Stimulated activated naive B cell treated with anti-CD40 and anti-IgM and Interleukin-4, amounts not matched to agents 10 μg/mL and 1 μg/mL and 100 μg/mL, for 72 hours (primary cell): ENCODE measurements at regions not wholly inside any gene's neighbourhood (a gene's known extent, or its start where the extent isn't known, plus 50 kb on each side); places are given as distances from the start of the nearest gene placed in this dataset.
A peak's percentile ranks its signal among the peaks of the same experiment; 100 is the strongest.
"Not testable (repeated sequence)": the region's sequence is repeated elsewhere in the genome, so short reads cannot be mapped to it uniquely, and the experiment has no call there.

Experiments used
- ATAC-seq, 2 donors: fragments of 150-1000 bp; cut with Tn5 transposase; replicated peaks; 2 replicates each; pipeline ENCODE4 v1.10.0; 2021; ENCODE audit warnings: moderate library complexity in 1 of 2
- DNase-seq: peaks from one replicate; pipeline ENCODE4 v3.0.0; 2021
- H3K27ac Mint-ChIP-seq: one replicate; pipeline ENCODE4 v1.8.0; 2022; ENCODE audit warnings: mild to moderate bottlenecking, mixed read lengths
- H3K27me3 Mint-ChIP-seq, 2 donors: one replicate each; pipeline ENCODE4 v1.8.0; 2022; ENCODE audit warnings: mixed read lengths in 2 of 2
- H3K36me3 Mint-ChIP-seq, 2 donors: one replicate each; pipeline ENCODE4 v1.8.0; 2022; ENCODE audit warnings: mixed read lengths in 2 of 2, mild to moderate bottlenecking in 1 of 2
- H3K4me1 Mint-ChIP-seq, 2 donors: one replicate each; pipeline ENCODE4 v1.8.0; 2022; ENCODE audit warnings: mixed read lengths in 2 of 2, mild to moderate bottlenecking in 1 of 2
- H3K4me3 Mint-ChIP-seq, 2 donors: one replicate each; pipeline ENCODE4 v1.8.0; 2022; ENCODE audit warnings: mild to moderate bottlenecking in 2 of 2, mixed read lengths in 2 of 2, moderate library complexity in 1 of 2
- H3K9me3 Mint-ChIP-seq, 2 donors: one replicate each; pipeline ENCODE4 v1.8.0; 2022; ENCODE audit warnings: mixed read lengths in 2 of 2, mild to moderate bottlenecking in 1 of 2

GRCh38 chr4:138632856-138633579, 382.6 kb upstream of the NOCT start:
- ATAC-seq (no peak), DNase-seq (no peak)
- Mint-ChIP-seq H3K27me3 (peaks cover 0 to 14% of the 10 kb centered on the region in 2 donors), H3K36me3 (no peaks in the 10 kb centered on the region), H3K27ac (no peak overlapping the region), H3K4me1 (no peaks in the 10 kb centered on the region), H3K9me3 (peaks cover 0 to 2% of the 10 kb centered on the region in 2 donors), H3K4me3 (no peak overlapping the region)

GRCh38 chr4:138630666-138631065, 384.9 kb upstream of the NOCT start:
- H3K36me3 Mint-ChIP-seq = no peaks in the 10 kb centered on the region
- peaks cover 0 to 14% of the 10 kb centered on the region in 2 donors for H3K27me3 Mint-ChIP-seq
- H3K27ac Mint-ChIP-seq = no peak overlapping the region
- DNase-seq = no peak
- H3K4me3 Mint-ChIP-seq = no peak overlapping the region
- ATAC-seq = no peak
- H3K9me3 Mint-ChIP-seq = peaks cover 0 to 2% of the 10 kb centered on the region in 2 donors
- no peaks in the 10 kb centered on the region for H3K4me1 Mint-ChIP-seq

- Mint-ChIP-seq H3K27ac (no peak overlapping the region), H3K4me3 (no peak overlapping the region), H3K9me3 (peaks cover 0 to 2% of the 10 kb centered on the region in 2 donors), H3K36me3 (no peaks in the 10 kb centered on the region), H3K27me3 (peaks cover 0 to 5% of the 10 kb centered on the region in 2 donors), H3K4me1 (no peaks in the 10 kb centered on the region)
- DNase-seq (no peak), ATAC-seq (no peak)
Observed at GRCh38 chr4:138629669-138630068, 385.9 kb upstream of the NOCT start.

- no peak for DNase-seq
- Mint-ChIP-seq H3K27me3 (no peaks in the 10 kb centered on the region), H3K36me3 (no peaks in the 10 kb centered on the region), H3K4me1 (no peaks in the 10 kb centered on the region), H3K9me3 (no peaks in the 10 kb centered on the region), H3K4me3 (no peak overlapping the region), H3K27ac (no peak overlapping the region)
- no peak for ATAC-seq
Observed at GRCh38 chr4:138627096-138627495, 384.9 kb upstream of the SLC7A11 start.

GRCh38 chr4:138622362-138622761, 380.2 kb upstream of the SLC7A11 start:
- not testable (repeated sequence) for H3K4me1 Mint-ChIP-seq, H3K27me3 Mint-ChIP-seq, H3K36me3 Mint-ChIP-seq, ATAC-seq, DNase-seq, H3K27ac Mint-ChIP-seq, H3K4me3 Mint-ChIP-seq
- peaks cover 7 to 12% of the 10 kb centered on the region in 2 donors for H3K9me3 Mint-ChIP-seq

- Mint-ChIP-seq H3K27ac (no peak overlapping the region), H3K9me3 (peaks cover 6 to 17% of the 10 kb centered on the region in 2 donors)
Observed at GRCh38 chr4:138616775-138617174, 374.6 kb upstream of the SLC7A11 start.

GRCh38 chr4:138614398-138615142, 372.4 kb upstream of the SLC7A11 start:
- no peaks in the 10 kb centered on the region for H3K27me3 Mint-ChIP-seq
- H3K9me3 Mint-ChIP-seq = peaks cover 4 to 9% of the 10 kb centered on the region in 2 donors
- no peak for DNase-seq
- H3K4me3 Mint-ChIP-seq = no peak overlapping the region
- no peak for ATAC-seq
- no peak overlapping the region for H3K27ac Mint-ChIP-seq
- no peaks in the 10 kb centered on the region for H3K36me3 Mint-ChIP-seq
- H3K4me1 Mint-ChIP-seq = no peaks in the 10 kb centered on the region

More at GRCh38 chr4:138616775-138617174, 374.6 kb upstream of the SLC7A11 start:
- DNase-seq (no peak), ATAC-seq (no peak)
- Mint-ChIP-seq H3K27me3 (no peaks in the 10 kb centered on the region), H3K4me3 (no peak overlapping the region), H3K36me3 (no peaks in the 10 kb centered on the region), H3K4me1 (no peaks in the 10 kb centered on the region)

GRCh38 chr4:138612428-138612827, 370.3 kb upstream of the SLC7A11 start:
- peaks cover 0 to 4% of the 10 kb centered on the region in 2 donors for H3K9me3 Mint-ChIP-seq
- H3K36me3 Mint-ChIP-seq = no peaks in the 10 kb centered on the region
- no peak for ATAC-seq
- H3K27me3 Mint-ChIP-seq = no peaks in the 10 kb centered on the region
- DNase-seq = no peak
- no peak overlapping the region for H3K4me3 Mint-ChIP-seq
- no peaks in the 10 kb centered on the region for H3K4me1 Mint-ChIP-seq
- H3K27ac Mint-ChIP-seq = no peak overlapping the region

- ATAC-seq = no peak
- H3K9me3 Mint-ChIP-seq = peaks cover 0 to 4% of the 10 kb centered on the region in 2 donors
Observed at GRCh38 chr4:138611721-138612120, 369.6 kb upstream of the SLC7A11 start.

GRCh38 chr4:138611017-138611416, 368.9 kb upstream of the SLC7A11 start:
- Mint-ChIP-seq H3K27ac (no peak overlapping the region), H3K4me3 (no peak overlapping the region)
- no peak for ATAC-seq

More at GRCh38 chr4:138611721-138612120, 369.6 kb upstream of the SLC7A11 start:
- Mint-ChIP-seq H3K27me3 (no peaks in the 10 kb centered on the region), H3K4me1 (no peaks in the 10 kb centered on the region), H3K36me3 (no peaks in the 10 kb centered on the region), H3K4me3 (no peak overlapping the region), H3K27ac (no peak overlapping the region)
- no peak for DNase-seq

GRCh38 chr4:138609943-138610350, 367.8 kb upstream of the SLC7A11 start:
- Mint-ChIP-seq H3K27me3 (no peaks in the 10 kb centered on the region), H3K4me1 (no peaks in the 10 kb centered on the region), H3K4me3 (no peak overlapping the region), H3K36me3 (no peaks in the 10 kb centered on the region), H3K9me3 (peaks cover 0 to 1% of the 10 kb centered on the region in 2 donors), H3K27ac (no peak overlapping the region)
- DNase-seq (no peak), ATAC-seq (peak in 1 of 2 donors; percentile 19)

More at GRCh38 chr4:138611017-138611416, 368.9 kb upstream of the SLC7A11 start:
- Mint-ChIP-seq H3K36me3 (no peaks in the 10 kb centered on the region), H3K27me3 (no peaks in the 10 kb centered on the region), H3K4me1 (no peaks in the 10 kb centered on the region), H3K9me3 (peaks cover 0 to 4% of the 10 kb centered on the region in 2 donors)
- no peak for DNase-seq

GRCh38 chr4:138604556-138604955, 362.4 kb upstream of the SLC7A11 start:
- no peaks in the 10 kb centered on the region for H3K4me1 Mint-ChIP-seq
- DNase-seq = no peak
- no peaks in the 10 kb centered on the region for H3K27me3 Mint-ChIP-seq
- no peak overlapping the region for H3K4me3 Mint-ChIP-seq
- no peak overlapping the region for H3K27ac Mint-ChIP-seq
- H3K36me3 Mint-ChIP-seq = no peaks in the 10 kb centered on the region
- H3K9me3 Mint-ChIP-seq = peaks cover 0 to 7% of the 10 kb centered on the region in 2 donors
- ATAC-seq = no peak

- Mint-ChIP-seq H3K4me3 (no peak overlapping the region), H3K27ac (no peak overlapping the region), H3K36me3 (no peaks in the 10 kb centered on the region), H3K27me3 (no peaks in the 10 kb centered on the region), H3K9me3 (peaks cover 0 to 7% of the 10 kb centered on the region in 2 donors), H3K4me1 (no peaks in the 10 kb centered on the region)
- no peak for ATAC-seq
- no peak for DNase-seq
Observed at GRCh38 chr4:138602664-138603063, 360.5 kb upstream of the SLC7A11 start.

- no peaks in the 10 kb centered on the region for H3K27me3 Mint-ChIP-seq
- DNase-seq = no peak
- no peaks in the 10 kb centered on the region for H3K36me3 Mint-ChIP-seq
- no peak overlapping the region for H3K27ac Mint-ChIP-seq
- peaks cover 0 to 5% of the 10 kb centered on the region in 2 donors for H3K9me3 Mint-ChIP-seq
- no peak for ATAC-seq
- peaks cover 0 to 4% of the 10 kb centered on the region in 2 donors for H3K4me1 Mint-ChIP-seq
- no peak overlapping the region for H3K4me3 Mint-ChIP-seq
Observed at GRCh38 chr4:138599965-138600364, 357.8 kb upstream of the SLC7A11 start.

- Mint-ChIP-seq H3K4me1 (peaks cover 0 to 4% of the 10 kb centered on the region in 2 donors), H3K27me3 (no peaks in the 10 kb centered on the region), H3K9me3 (peaks cover 0 to 5% of the 10 kb centered on the region in 2 donors), H3K36me3 (no peaks in the 10 kb centered on the region), H3K27ac (no peak overlapping the region), H3K4me3 (no peak overlapping the region)
- DNase-seq (no peak), ATAC-seq (no peak)
Observed at GRCh38 chr4:138598226-138598625, 356.1 kb upstream of the SLC7A11 start.
